K562 (cell line): ENCODE measurements at regions not wholly inside any gene's neighbourhood (a gene's known extent, or its start where the extent isn't known, plus 50 kb on each side); places are given as distances from the start of the nearest gene placed in this dataset.

Source experiments
- ATAC-seq: fragments of 200-7000 bp; cut with Tn5 transposase; 3 replicates; pipeline ENCODE4 v1.9.1; 2020; ENCODE audit warnings: moderate library complexity
- BruUV-seq: library from RNA; stranded (reverse); fragments of 400-500 nt; replicated peaks from 2 replicates; lab custom pipeline; 2021; lab: Mats Ljungman, UMichigan
- CTCF ChIA-PET: fragments of 300-600 bp; formaldehyde crosslinking; extraction: SDS; loops from one replicate; lab custom pipeline; 2021; ENCODE audit warnings: low intra/inter-chr PET ratio; lab: Yijun Ruan, JAX
- POLR2A ChIA-PET: fragments of 300-600, 350-650 bp; sonication (Branson Sonifier 250); formaldehyde crosslinking; extraction: SDS; loops from one replicate; lab custom pipeline; 2021; ENCODE audit warnings: antibody characterized with exemption, inconsistent platforms; lab: Yijun Ruan, JAX
- DNase-seq, 4 experiments: peaks; one replicate each; pipeline versions ENCODE4 v3.0.0 to v3.0.0-alpha.2; 2011 to 2018; ENCODE audit warnings: low spot score in 3 of 4, mixed read lengths in 3 of 4; ENCODE audit errors: extremely low read depth in 1 of 4
- FAIRE-seq: peaks from 2 replicates; lab custom pipeline; 2011; peaks lifted over from hg19 to GRCh38; lab: Jason Lieb, UNC
- H2AFZ ChIP-seq: 2 replicates; pipeline ENCODE4 v1.6.0; 2011; ENCODE audit warnings: low read depth, low read length, control low read depth, inconsistent platforms
- H3K27ac ChIP-seq: fragments of 200-600 bp; 3 replicates; pipeline ENCODE4 v1.8.0; 2011; ENCODE audit warnings: low read depth, mild to moderate bottlenecking, control low read depth, inconsistent platforms, low read length, moderate library complexity, mixed read lengths; ENCODE audit errors: extremely low read depth
- H3K27me3 ChIP-seq, 2 experiments: fragments of 300-600 bp in 1 of 2; 2 replicates in 1 of 2; 3 replicates in 1 of 2; pipeline versions ENCODE4 v1.6.0 to v1.8.0; 2011; ENCODE audit warnings: inconsistent platforms in 2 of 2, low read length in 2 of 2, mild to moderate bottlenecking in 1 of 2, mixed read lengths in 1 of 2, moderate library complexity in 1 of 2; ENCODE audit not compliant: control insufficient read depth in 2 of 2, insufficient read depth in 2 of 2
- H3K36me3 ChIP-seq: fragments of 300-600 bp; 3 replicates; pipeline ENCODE4 v1.8.0; 2011; ENCODE audit warnings: mild to moderate bottlenecking, low read length, inconsistent platforms; ENCODE audit not compliant: control insufficient read depth, insufficient read depth
- H3K4me1 ChIP-seq, 2 experiments: fragments of 200-600 bp in 1 of 2; replicated peaks in 1 of 2; 2 replicates in 1 of 2; 3 replicates in 1 of 2; pipeline versions ENCODE4 v1.5.1 to v1.8.0; 2011; ENCODE audit warnings: inconsistent platforms in 2 of 2, low read length in 2 of 2, mild to moderate bottlenecking in 1 of 2, mixed read lengths in 1 of 2, moderate library complexity in 1 of 2; ENCODE audit not compliant: control insufficient read depth in 2 of 2, insufficient read depth in 2 of 2
- H3K4me2 ChIP-seq: 2 replicates; pipeline ENCODE4 v1.6.1; 2011; ENCODE audit warnings: low read length, control low read depth, inconsistent platforms, mixed read lengths; ENCODE audit not compliant: insufficient read depth
- H3K4me3 ChIP-seq: fragments of 200-600 bp; sonication (generic), shearing (Covaris generic); 2 replicates; pipeline ENCODE4 v1.5.1; 2016; ENCODE audit warnings: control low read depth, inconsistent platforms
- H3K79me2 ChIP-seq: fragments of 200-600 bp; 3 replicates; pipeline ENCODE4 v1.8.0; 2011; ENCODE audit warnings: low read length, inconsistent platforms; ENCODE audit not compliant: control insufficient read depth, insufficient read depth
- H3K9ac ChIP-seq, 2 experiments: 2 replicates each; pipeline versions ENCODE4 v1.6.0 to v1.6.1; 2011; ENCODE audit warnings: low read depth in 2 of 2, low read length in 2 of 2, control low read depth in 1 of 2, inconsistent platforms in 1 of 2, mild to moderate bottlenecking in 1 of 2, mixed read lengths in 1 of 2; ENCODE audit not compliant: insufficient read depth in 1 of 2
- H3K9me1 ChIP-seq: one replicate; pipeline ENCODE4 v1.6.0; 2011; ENCODE audit warnings: inconsistent platforms, mild to moderate bottlenecking, low read length, moderate library complexity; ENCODE audit not compliant: control insufficient read depth, insufficient read depth
- H3K9me3 ChIP-seq: replicated peaks from 2 replicates; pipeline ENCODE4 v1.5.1; 2011; ENCODE audit warnings: low read depth, low read length, inconsistent platforms; ENCODE audit not compliant: control insufficient read depth, insufficient read depth
- H4K20me1 ChIP-seq: replicated peaks from 2 replicates; pipeline ENCODE4 v1.6.1; 2011; ENCODE audit warnings: low read length, inconsistent platforms, mixed read lengths; ENCODE audit not compliant: control insufficient read depth, insufficient read depth
- DACH1 ChIP-seq: fragments of 450-650 bp; IDR thresholded peaks from 2 replicates; pipeline ENCODE4 v1.6.1; 2018; ENCODE audit not compliant: partially characterized antibody
- EP400 ChIP-seq: fragments of 450-650 bp; IDR thresholded peaks from 2 replicates; pipeline ENCODE4 v1.6.1; 2017; ENCODE audit warnings: antibody characterized with exemption, mild to moderate bottlenecking, moderate library complexity
- GATAD2B ChIP-seq: fragments of 450-650 bp; IDR thresholded peaks from 2 replicates; pipeline ENCODE4 v1.6.1; 2017; ENCODE audit warnings: mild to moderate bottlenecking, borderline replicate concordance
- NFYB ChIP-seq: IDR thresholded peaks from 2 replicates; pipeline ENCODE4 v1.6.1; 2011; ENCODE audit warnings: mild to moderate bottlenecking, moderate library complexity; ENCODE audit not compliant: insufficient read length; ENCODE audit errors: extremely low read depth
- ZBTB12 ChIP-seq: fragments of 250-450 bp; sonication (Bioruptor Pico); IDR thresholded peaks from 2 replicates; pipeline ENCODE4 v1.4.0; 2020
- ZC3H4 ChIP-seq: sonication (generic); formaldehyde crosslinking; IDR thresholded peaks from 2 replicates; pipeline ENCODE4 v1.9.0; 2021; ENCODE audit warnings: missing genetic modification reagents, borderline replicate concordance
- ZKSCAN3 ChIP-seq: fragments of 250-450 bp; sonication (Bioruptor Pico); IDR thresholded peaks from 2 replicates; pipeline ENCODE4 v1.4.0; 2020
- WGBS: fragments of 100-300 bp; shearing (Covaris generic); methylation state at CpG from one replicate; pipeline ENCODE4 v1.1.6; 2016; ENCODE audit warnings: low coverage, mixed read lengths; ENCODE audit not compliant: insufficient coverage; ENCODE audit errors: missing lambda C conversion rate; 5-methylcytosine and 5-hydroxymethylcytosine counted together
- in situ Hi-C: fragments of 300-500 bp; cut with MboI; formaldehyde crosslinking; loops from 4 replicates; pipeline ENCODE4 v1.15.0; 2018; ENCODE audit warnings: inconsistent platforms, mixed read lengths
- intact Hi-C: fragments of 100-400 bp; cut with micrococcal nuclease; formaldehyde crosslinking; loops from 2 replicates; pipeline ENCODE4 v1.14.2; 2022

- no peak for TF ChIP-seq DACH1
- TF ChIP-seq ZKSCAN3 (CRISPR knock-in tag), result no peak
- TF ChIP-seq EP400, result no peak
- no peak for TF ChIP-seq ZC3H4 (CRISPR knock-in tag)
- TF ChIP-seq GATAD2B, result no peak
These were observed 1377.1 kb upstream of the PIK3C3 start (continued) for GRCh38 chr18:40577981-40578365.

- intact Hi-C loops (no loop called here), in situ Hi-C loops (no loop called here)
- POLR2A ChIA-PET, result no interaction called here
- Histone ChIP-seq H3K27me3 (no peaks in the 10 kb centered on the region), H3K4me3 (no peak overlapping the region), H3K9me1 (no peaks in the 10 kb centered on the region), H3K4me1 (no peaks in the 10 kb centered on the region), H2AFZ (no peak overlapping the region), H3K27ac (no peak overlapping the region), H3K9ac (no peak overlapping the region), H3K4me2 (no peak overlapping the region), H3K79me2 (no peaks in the 10 kb centered on the region)
- no peak for DNase-seq
- no TSS peak for BruUV-seq
- CTCF ChIA-PET, result no interaction called here
- 3% methylated on average over 5 of the region's 5 CpGs for WGBS
- TF ChIP-seq NFYB (no peak), ZBTB12 (no peak)
- TF ChIP-seq, all 486 proteins: peak for 0
- ATAC-seq (no peak), FAIRE-seq (no peak)
- Histone ChIP-seq H3K36me3 (no peaks in the 10 kb centered on the region), H4K20me1 (no peaks in the 10 kb centered on the region), H3K9me3 (no peaks in the 10 kb centered on the region)
These were observed 1377.6 kb upstream of the PIK3C3 start for GRCh38 chr18:40577239-40577980.
